ENCODE measurements at regions not wholly inside any gene's neighbourhood (a gene's known extent, or its start where the extent isn't known, plus 50 kb on each side); places are given as distances from the start of the nearest gene placed in this dataset.

- intact Hi-C loops (cut with micrococcal nuclease; ENCODE audit: unreplicated experiment), result no loop called here
- CTCF ChIA-PET, result no interaction called here
- Mint-ChIP-seq H3K4me3 (ENCODE audit: low read depth, unreplicated experiment) (no peak overlapping the region), H3K36me3 (ENCODE audit: insufficient read depth, unreplicated experiment) (no peaks in the 10 kb centered on the region), H3K4me1 (ENCODE audit: low read depth, unreplicated experiment) (peaks cover 8% of the 10 kb centered on the region), H3K27ac (ENCODE audit: unreplicated experiment) (no peak overlapping the region), H3K27me3 (ENCODE audit: unreplicated experiment) (no peaks in the 10 kb centered on the region), H3K9me3 (ENCODE audit: low read depth, unreplicated experiment) (no peaks in the 10 kb centered on the region)
- TF ChIP-seq CTCF (IDR thresholded peaks at IDR 0.05; ENCODE audit: unreplicated experiment), result no peak
- no TSS peak for BruUV-seq (replicated peaks)
- no peak for DNase-seq
These were observed 151.4 kb upstream of the CALCR start for GRCh38 chr7:93725954-93726353.

DNA sequence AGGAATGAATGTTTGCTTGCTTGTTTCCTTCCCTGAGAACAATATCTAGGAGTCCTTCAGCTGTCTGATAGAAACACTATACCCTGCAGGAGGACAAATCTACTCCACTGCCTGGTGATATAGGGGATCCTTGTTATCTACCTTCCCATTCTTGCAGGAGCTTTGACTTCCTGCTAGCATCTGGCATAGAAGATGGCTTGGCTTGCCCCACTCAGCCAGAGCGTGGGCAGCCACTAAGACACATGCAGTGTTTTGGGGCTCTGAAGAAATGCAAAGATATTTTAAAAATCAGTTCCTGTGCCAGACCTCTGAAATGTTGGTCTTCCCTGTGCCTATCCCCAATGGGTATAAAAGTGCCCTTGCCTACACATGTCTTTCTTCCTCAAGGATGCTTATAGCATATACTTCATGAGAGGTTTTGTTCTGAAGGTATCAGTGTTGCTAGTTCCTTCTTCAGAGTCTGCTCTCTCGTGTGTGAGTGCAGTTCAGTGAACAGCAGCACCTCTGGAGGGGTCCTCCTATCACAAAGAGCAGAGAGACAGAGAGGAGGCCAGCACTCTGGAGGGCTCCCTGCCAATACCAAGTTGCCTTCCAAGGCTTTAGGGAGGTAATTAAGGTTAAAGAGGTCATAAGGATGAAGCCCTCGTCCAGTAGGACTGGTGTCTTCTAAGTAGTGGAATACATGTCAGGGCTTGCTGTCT lies 149.1 kb upstream of the CALCR start:
- peaks cover 19% of the 10 kb centered on the region for H3K4me1 Mint-ChIP-seq (ENCODE audit: low read depth, unreplicated experiment)
- no peak for DNase-seq
- CTCF ChIA-PET, result no interaction called here
- no TSS peak for BruUV-seq (replicated peaks)
- intact Hi-C loops (cut with micrococcal nuclease; ENCODE audit: unreplicated experiment), result no loop called here
- TF ChIP-seq CTCF (IDR thresholded peaks at IDR 0.05; ENCODE audit: unreplicated experiment), result no peak
- no peaks in the 10 kb centered on the region for H3K36me3 Mint-ChIP-seq (ENCODE audit: insufficient read depth, unreplicated experiment)
- H3K9me3 Mint-ChIP-seq (ENCODE audit: low read depth, unreplicated experiment), result no peaks in the 10 kb centered on the region
- H3K27me3 Mint-ChIP-seq (ENCODE audit: unreplicated experiment), result no peaks in the 10 kb centered on the region
- no peak overlapping the region for H3K27ac Mint-ChIP-seq (ENCODE audit: unreplicated experiment)
- H3K4me3 Mint-ChIP-seq (ENCODE audit: low read depth, unreplicated experiment), result no peak overlapping the region

DNA sequence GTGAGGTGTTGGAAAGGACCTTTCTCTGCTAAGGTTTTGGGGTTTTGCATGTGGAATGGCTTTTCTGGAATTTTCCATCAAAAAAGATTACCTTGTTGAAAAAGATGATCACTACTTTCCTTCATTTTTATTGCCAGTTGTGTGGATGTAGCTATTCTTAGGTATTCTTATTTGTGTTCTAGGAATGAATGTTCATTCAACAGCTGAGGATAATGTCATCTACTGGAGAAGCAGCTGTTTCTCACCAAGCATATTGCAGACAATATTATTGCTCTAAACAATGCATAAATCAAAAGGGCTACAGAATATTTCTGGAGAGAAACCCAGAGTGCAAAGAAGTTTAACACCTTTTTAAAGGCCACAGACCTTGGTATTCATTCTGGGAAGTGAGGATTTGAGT lies 145.6 kb upstream of the CALCR start:
- no peaks in the 10 kb centered on the region for H3K36me3 Mint-ChIP-seq (ENCODE audit: insufficient read depth, unreplicated experiment)
- BruUV-seq (replicated peaks), result no TSS peak
- no peak for DNase-seq

GRCh38 chr7:93719546-93719945 lies 145.0 kb upstream of the CALCR start:
- Mint-ChIP-seq H3K4me1 (ENCODE audit: low read depth, unreplicated experiment) (peaks cover 27% of the 10 kb centered on the region), H3K27me3 (ENCODE audit: unreplicated experiment) (no peaks in the 10 kb centered on the region), H3K4me3 (ENCODE audit: low read depth, unreplicated experiment) (no peak overlapping the region), H3K36me3 (ENCODE audit: insufficient read depth, unreplicated experiment) (no peaks in the 10 kb centered on the region), H3K9me3 (ENCODE audit: low read depth, unreplicated experiment) (no peaks in the 10 kb centered on the region), H3K27ac (ENCODE audit: unreplicated experiment) (no peak overlapping the region)
- BruUV-seq (replicated peaks), result no TSS peak
- intact Hi-C loops (cut with micrococcal nuclease; ENCODE audit: unreplicated experiment), result loop anchor here (5.0 kb wide), 1 partner anchor 503 kb away; no protein-coding TSS in a partner anchor
- CTCF ChIA-PET, result no interaction called here
- DNase-seq, result no peak
- no peak for TF ChIP-seq CTCF (IDR thresholded peaks at IDR 0.05; ENCODE audit: unreplicated experiment)

More for the DNA sequence above, 145.6 kb upstream of the CALCR start:
- Mint-ChIP-seq H3K4me1 (ENCODE audit: low read depth, unreplicated experiment) (peaks cover 24% of the 10 kb centered on the region), H3K9me3 (ENCODE audit: low read depth, unreplicated experiment) (no peaks in the 10 kb centered on the region), H3K27ac (ENCODE audit: unreplicated experiment) (no peak overlapping the region), H3K27me3 (ENCODE audit: unreplicated experiment) (no peaks in the 10 kb centered on the region), H3K4me3 (ENCODE audit: low read depth, unreplicated experiment) (no peak overlapping the region)
- TF ChIP-seq CTCF (IDR thresholded peaks at IDR 0.05; ENCODE audit: unreplicated experiment), result no peak
- CTCF ChIA-PET, result interaction anchor here (1.0 kb wide), 1 partner anchor 99 kb away, joined by 3 read pairs; no protein-coding TSS in a partner anchor
- intact Hi-C loops (cut with micrococcal nuclease; ENCODE audit: unreplicated experiment), result no loop called here
